ENCODE measurements at regions not wholly inside any gene's neighbourhood (a gene's known extent, or its start where the extent isn't known, plus 50 kb on each side); places are given as distances from the start of the nearest gene placed in this dataset.

GRCh38 chr12:77734214-77734883 lies 96.3 kb upstream of the NAV3 start:
- DNase-seq (ENCODE audit: low spot score in 2 of 2) (no peak), ATAC-seq (no peak)
- peaks cover 14 to 22% of the 10 kb centered on the region in 2 donors for H3K9me3 Mint-ChIP-seq
- no peaks in the 10 kb centered on the region for H3K36me3 Mint-ChIP-seq
- H3K27ac Mint-ChIP-seq: no peak overlapping the region

- no peak overlapping the region for H3K27ac Mint-ChIP-seq
- DNase-seq (ENCODE audit: low spot score in 2 of 2): no peak
- peaks cover 10 to 14% of the 10 kb centered on the region in 2 donors for H3K9me3 Mint-ChIP-seq
- H3K36me3 Mint-ChIP-seq: no peaks in the 10 kb centered on the region
- no peak for ATAC-seq
Measured at GRCh38 chr12:77728018-77728417, 102.7 kb upstream of the NAV3 start.

GRCh38 chr12:77727442-77728001 lies 103.2 kb upstream of the NAV3 start:
- DNase-seq (ENCODE audit: low spot score in 2 of 2) (no peak), ATAC-seq (no peak)
- H3K36me3 Mint-ChIP-seq: no peaks in the 10 kb centered on the region
- H3K9me3 Mint-ChIP-seq: peaks cover 10 to 14% of the 10 kb centered on the region in 2 donors
- no peak overlapping the region for H3K27ac Mint-ChIP-seq

DNA sequence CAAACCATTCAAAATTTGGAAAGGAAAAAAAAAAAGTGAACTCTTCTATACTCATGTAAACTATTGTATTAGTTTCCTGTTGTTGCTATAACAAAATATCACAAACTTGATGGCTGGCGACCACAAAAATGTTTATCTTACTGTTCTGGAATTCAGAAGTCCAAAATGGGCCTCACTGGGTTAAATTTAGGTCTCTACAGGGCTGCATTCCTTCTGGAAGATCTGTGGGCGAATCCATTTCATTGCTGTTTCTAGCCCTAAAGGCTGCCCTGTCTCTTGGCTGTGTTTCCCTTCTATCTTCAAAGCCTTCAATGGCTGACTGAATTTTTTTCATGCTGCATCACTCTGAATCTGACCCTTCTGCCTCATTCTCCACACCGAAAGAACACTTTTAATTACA lies 105.1 kb upstream of the NAV3 start:
- no peaks in the 10 kb centered on the region for H3K36me3 Mint-ChIP-seq

GRCh38 chr12:77724367-77724957 lies 106.2 kb upstream of the NAV3 start:
- peaks cover 14 to 15% of the 10 kb centered on the region in 2 donors for H3K9me3 Mint-ChIP-seq
- no peak for ATAC-seq
- no peak overlapping the region for H3K27ac Mint-ChIP-seq
- H3K36me3 Mint-ChIP-seq: no peaks in the 10 kb centered on the region
- no peak for DNase-seq (ENCODE audit: low spot score in 2 of 2)

More for the DNA sequence above, 105.1 kb upstream of the NAV3 start:
- no peak for ATAC-seq
- DNase-seq (ENCODE audit: low spot score in 2 of 2): no peak
- no peak overlapping the region for H3K27ac Mint-ChIP-seq
- H3K9me3 Mint-ChIP-seq: peaks cover 14% of the 10 kb centered on the region in 2 donors

DNA sequence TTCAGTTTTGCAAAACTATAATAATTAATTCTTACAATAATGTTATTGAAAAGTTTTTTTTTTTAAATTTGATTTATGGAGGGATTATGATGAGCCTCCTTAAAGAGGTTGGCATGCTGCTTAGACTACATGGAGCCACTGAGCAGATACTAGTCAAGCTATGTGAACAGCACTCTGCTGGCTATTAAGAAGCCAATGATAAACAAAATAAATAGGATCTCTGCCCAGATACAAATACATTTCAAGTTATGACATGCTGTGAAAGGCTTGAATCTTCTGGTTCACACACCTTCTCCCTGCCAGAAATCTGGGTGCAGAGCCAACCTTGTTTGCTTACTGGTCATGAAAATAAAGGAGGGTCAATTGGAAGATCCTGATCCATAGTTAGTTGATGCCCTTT lies 107.4 kb upstream of the NAV3 start:
- peaks cover 13 to 15% of the 10 kb centered on the region in 2 donors for H3K9me3 Mint-ChIP-seq
- no peaks in the 10 kb centered on the region for H3K36me3 Mint-ChIP-seq
- DNase-seq (ENCODE audit: low spot score in 2 of 2): no peak
- no peak overlapping the region for H3K27ac Mint-ChIP-seq
- no peak for ATAC-seq

- DNase-seq (ENCODE audit: low spot score in 2 of 2): no peak
- Mint-ChIP-seq H3K9me3 (peaks cover 9 to 19% of the 10 kb centered on the region in 2 donors), H3K27ac (no peak overlapping the region), H3K36me3 (no peaks in the 10 kb centered on the region)
- no peak for ATAC-seq
Measured at GRCh38 chr12:77722536-77722935, 108.2 kb upstream of the NAV3 start.

GRCh38 chr12:77720258-77720657 lies 110.4 kb upstream of the NAV3 start:
- Mint-ChIP-seq H3K9me3 (peaks cover 5 to 9% of the 10 kb centered on the region in 2 donors), H3K36me3 (no peaks in the 10 kb centered on the region), H3K27ac (no peak overlapping the region)
- DNase-seq (ENCODE audit: low spot score in 2 of 2) (no peak), ATAC-seq (no peak)

DNA sequence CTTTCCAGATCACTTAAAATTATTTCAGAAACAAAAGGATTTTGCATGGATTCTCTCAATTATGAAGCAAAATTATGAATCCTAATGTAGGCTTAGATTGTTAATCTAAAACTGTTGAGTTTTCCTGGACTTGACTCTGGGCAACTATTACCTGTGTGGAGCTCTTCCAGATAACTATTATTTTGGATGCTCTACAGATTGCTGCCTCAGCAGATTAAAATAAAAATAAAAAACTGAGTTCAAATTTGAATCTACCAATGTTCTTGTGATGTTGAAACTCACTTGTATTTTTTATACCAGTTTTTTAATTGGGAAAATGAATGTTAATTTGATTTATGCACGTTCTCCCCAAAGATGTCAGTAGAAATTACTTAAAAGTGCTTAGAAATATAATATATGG lies 120.5 kb upstream of the NAV3 start:
- Mint-ChIP-seq H3K9me3 (peaks cover 0 to 4% of the 10 kb centered on the region in 2 donors), H3K36me3 (no peaks in the 10 kb centered on the region), H3K27ac (no peak overlapping the region)
- no peak for DNase-seq (ENCODE audit: low spot score in 2 of 2)
- no peak for ATAC-seq

DNA sequence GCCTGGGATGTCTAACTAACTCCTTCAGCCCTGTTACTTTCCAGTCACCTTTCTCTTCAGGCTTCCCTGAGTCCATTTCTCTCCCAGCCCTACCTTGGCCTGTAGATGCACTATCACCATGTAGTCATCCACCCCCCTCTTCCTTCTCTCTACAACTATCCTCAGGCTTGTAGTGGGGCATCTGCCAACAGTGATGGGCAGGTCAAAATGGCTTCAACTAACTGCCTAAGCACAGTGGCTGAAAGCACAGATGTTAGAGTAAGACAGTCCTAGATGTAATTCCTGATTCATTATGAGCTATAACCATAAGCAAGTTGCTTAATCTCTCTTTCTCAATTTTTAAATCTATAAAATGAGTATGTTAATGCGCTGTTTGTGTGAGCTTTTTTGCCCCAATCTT lies 133.6 kb upstream of the NAV3 start:
- ATAC-seq (no peak), DNase-seq (ENCODE audit: low spot score in 2 of 2) (no peak)
- no peak overlapping the region for H3K27ac Mint-ChIP-seq
- H3K36me3 Mint-ChIP-seq: no peaks in the 10 kb centered on the region
- peaks cover 6 to 22% of the 10 kb centered on the region in 2 donors for H3K9me3 Mint-ChIP-seq

GRCh38 chr12:77696183-77696582 lies 134.5 kb upstream of the NAV3 start:
- Mint-ChIP-seq H3K9me3 (peaks cover 6 to 22% of the 10 kb centered on the region in 2 donors), H3K27ac (no peak overlapping the region), H3K36me3 (no peaks in the 10 kb centered on the region)
- DNase-seq (ENCODE audit: low spot score in 2 of 2) (no peak), ATAC-seq (no peak)

DNA sequence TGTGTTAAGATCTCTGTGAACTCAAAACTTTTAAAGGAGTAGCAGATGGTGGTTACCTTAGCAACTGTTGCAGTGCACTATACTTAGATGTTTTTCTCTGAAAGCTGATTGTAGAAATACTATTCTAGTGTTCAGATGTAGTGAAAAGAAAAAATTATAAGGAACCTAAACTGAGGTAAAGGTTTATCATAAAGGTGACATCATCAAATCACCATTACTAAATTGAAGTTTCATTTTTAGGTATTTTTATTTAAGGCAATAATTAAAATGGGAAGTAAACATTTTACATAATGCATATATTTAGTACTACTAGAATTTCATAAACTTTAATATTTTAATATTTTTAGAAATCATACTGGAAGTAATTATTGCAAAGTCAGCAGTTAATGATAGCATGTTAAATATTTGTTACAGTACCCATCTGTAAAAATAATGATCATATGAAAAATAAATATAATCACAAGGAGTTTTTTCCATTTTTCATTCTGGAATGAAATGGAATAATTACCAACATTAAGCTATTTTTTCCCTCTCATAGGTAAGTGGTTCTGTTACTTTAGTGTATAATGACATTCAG lies 141.1 kb upstream of the NAV3 start:
- Mint-ChIP-seq H3K36me3 (no peaks in the 10 kb centered on the region), H3K9me3 (no peaks in the 10 kb centered on the region), H3K27ac (no peak overlapping the region)
- DNase-seq (ENCODE audit: low spot score in 2 of 2) (no peak), ATAC-seq (no peak)

DNA sequence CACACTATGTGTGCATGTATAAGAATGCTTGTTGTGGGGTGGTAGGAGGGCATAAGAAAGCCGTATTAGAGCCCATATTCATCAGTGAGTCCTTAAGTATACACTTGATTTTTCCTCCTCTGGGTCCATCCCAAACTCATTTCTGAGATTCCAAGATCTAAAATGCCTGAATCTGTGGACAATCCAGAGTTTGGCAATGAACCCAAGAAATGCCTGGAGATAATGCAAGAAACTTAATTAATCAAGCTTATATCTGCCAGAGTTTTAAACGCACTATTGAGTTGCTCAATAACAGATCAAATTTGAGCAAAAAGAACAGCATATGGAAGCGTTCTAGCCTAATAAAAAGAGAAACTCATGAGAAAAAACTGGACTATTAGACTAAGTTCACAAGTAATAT lies 143.4 kb upstream of the NAV3 start:
- Mint-ChIP-seq H3K36me3 (no peaks in the 10 kb centered on the region), H3K27ac (no peak overlapping the region), H3K9me3 (peaks cover 0 to 2% of the 10 kb centered on the region in 2 donors)
- DNase-seq (ENCODE audit: low spot score in 2 of 2): no peak
- ATAC-seq: no peak

DNA sequence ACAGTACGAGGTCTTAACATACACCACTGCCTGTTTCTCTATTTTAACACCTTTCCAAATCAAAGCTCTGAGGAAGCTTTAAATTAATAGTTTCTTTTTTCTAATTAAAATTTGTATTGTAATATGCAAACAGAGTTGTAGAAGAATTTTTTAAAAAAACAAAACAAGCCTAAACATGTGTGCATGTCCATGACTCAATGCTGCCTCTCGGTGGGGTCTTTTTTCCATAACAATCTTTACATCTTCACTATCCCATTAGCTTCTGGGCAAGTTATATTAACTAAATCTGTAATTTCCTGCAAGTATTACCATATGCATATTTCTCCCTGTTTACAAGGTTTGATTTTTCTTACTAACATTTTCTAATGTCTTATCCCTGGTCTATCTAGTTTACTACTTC lies 143.9 kb upstream of the NAV3 start:
- H3K36me3 Mint-ChIP-seq: no peaks in the 10 kb centered on the region
- ATAC-seq: no peak
- DNase-seq (ENCODE audit: low spot score in 2 of 2): no peak
- peaks cover 0 to 5% of the 10 kb centered on the region in 2 donors for H3K9me3 Mint-ChIP-seq
- no peak overlapping the region for H3K27ac Mint-ChIP-seq

GRCh38 chr12:77685901-77686300 lies 144.8 kb upstream of the NAV3 start:
- Mint-ChIP-seq H3K27ac (no peak overlapping the region), H3K36me3 (no peaks in the 10 kb centered on the region), H3K9me3 (peaks cover 0 to 5% of the 10 kb centered on the region in 2 donors)
- DNase-seq (ENCODE audit: low spot score in 2 of 2) (no peak), ATAC-seq (no peak)

GRCh38 chr12:77685112-77685511 lies 145.6 kb upstream of the NAV3 start:
- Mint-ChIP-seq H3K27ac (no peak overlapping the region), H3K9me3 (peaks cover 0 to 9% of the 10 kb centered on the region in 2 donors), H3K36me3 (no peaks in the 10 kb centered on the region)
- no peak for ATAC-seq
- DNase-seq (ENCODE audit: low spot score in 2 of 2): no peak

GRCh38 chr12:77682488-77682887 lies 148.2 kb upstream of the NAV3 start:
- no peak overlapping the region for H3K27ac Mint-ChIP-seq
- no peak for ATAC-seq
- peaks cover 11 to 20% of the 10 kb centered on the region in 2 donors for H3K9me3 Mint-ChIP-seq
- DNase-seq (ENCODE audit: low spot score in 2 of 2): no peak
- H3K36me3 Mint-ChIP-seq: no peaks in the 10 kb centered on the region

- H3K27ac Mint-ChIP-seq: no peak overlapping the region
- H3K36me3 Mint-ChIP-seq: no peaks in the 10 kb centered on the region
- peaks cover 11 to 22% of the 10 kb centered on the region in 2 donors for H3K9me3 Mint-ChIP-seq
- ATAC-seq (no peak), DNase-seq (ENCODE audit: low spot score in 2 of 2) (no peak)
Measured at GRCh38 chr12:77681726-77682125, 149.0 kb upstream of the NAV3 start.
